Type B pancreatic cell (in vitro differentiated cells): ENCODE measurements at regions not wholly inside any gene's neighbourhood (a gene's known extent, or its start where the extent isn't known, plus 50 kb on each side); places are given as distances from the start of the nearest gene placed in this dataset.

Experiments
- DNase-seq: peaks from one replicate; pipeline ENCODE4 v3.0.0; 2021; ENCODE audit warnings: mixed read lengths; ENCODE audit not compliant: unreplicated experiment; ENCODE audit errors: extremely low spot score
- H3K27ac Mint-ChIP-seq: 2 replicates; pipeline ENCODE4 v1.8.0; 2021; ENCODE audit warnings: mild to moderate bottlenecking, mixed read lengths
- H3K27me3 Mint-ChIP-seq: 2 replicates; pipeline ENCODE4 v1.8.0; 2021; ENCODE audit warnings: mixed read lengths
- H3K36me3 Mint-ChIP-seq: 2 replicates; pipeline ENCODE4 v1.8.0; 2021; ENCODE audit warnings: mixed read lengths
- H3K4me1 Mint-ChIP-seq: one replicate; pipeline ENCODE4 v1.8.0; 2021; ENCODE audit warnings: mixed read lengths; ENCODE audit not compliant: unreplicated experiment
- H3K4me3 Mint-ChIP-seq: 2 replicates; pipeline ENCODE4 v1.8.0; 2021; ENCODE audit warnings: mild to moderate bottlenecking, mixed read lengths
- H3K9me3 Mint-ChIP-seq: 2 replicates; pipeline ENCODE4 v1.8.0; 2021; ENCODE audit warnings: mixed read lengths
- CTCF ChIP-seq: fragments of 200-600 bp; sonication (generic); conservative IDR thresholded peaks from 2 replicates; pipeline ENCODE4 v1.5.0; 2021; ENCODE audit warnings: antibody characterized with exemption, mild to moderate bottlenecking

DNA sequence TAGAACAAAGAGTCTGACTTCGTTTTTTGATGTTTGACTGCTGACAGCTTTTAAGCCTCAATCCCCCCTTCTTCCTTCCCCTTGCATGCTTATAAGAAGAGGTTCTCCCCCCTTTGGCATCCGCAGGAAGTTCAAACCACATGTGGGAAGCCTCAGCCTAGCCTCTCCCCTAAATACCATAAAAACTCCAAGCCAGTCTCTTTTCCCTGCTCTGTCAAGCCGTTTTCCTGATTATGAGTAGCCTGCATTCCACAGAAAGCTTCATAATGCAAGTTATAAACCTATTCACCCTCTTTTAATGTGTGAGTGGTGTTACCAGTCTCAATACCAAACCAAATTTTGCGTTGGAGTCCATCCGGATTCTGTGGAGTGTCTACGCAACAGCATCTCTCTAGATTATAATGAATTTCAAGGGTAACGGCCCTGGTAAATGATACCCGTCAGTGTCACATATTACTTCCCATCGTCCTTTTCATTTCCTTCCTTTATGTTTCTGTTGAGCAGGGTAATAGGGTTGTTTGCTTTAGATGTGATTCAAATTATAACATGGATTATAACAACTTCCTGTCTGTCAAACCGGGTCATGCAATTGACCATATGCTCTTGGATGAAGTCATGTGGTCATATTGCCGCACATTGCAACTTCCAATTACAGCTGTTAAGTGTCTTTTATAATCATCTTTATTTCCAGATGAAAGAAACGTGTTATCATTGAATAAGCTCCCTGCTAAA, 717.5 kb downstream of the RWDD3 start:
- Mint-ChIP-seq H3K4me3 (no peak overlapping the region), H3K27me3 (no peaks in the 10 kb centered on the region), H3K4me1 (peaks cover 17% of the 10 kb centered on the region), H3K27ac (no peak overlapping the region), H3K36me3 (no peaks in the 10 kb centered on the region), H3K9me3 (no peaks in the 10 kb centered on the region)
- no peak for DNase-seq
- no peak for TF ChIP-seq CTCF

GRCh38 chr1:95953015-95953414, 719.0 kb downstream of the RWDD3 start:
- no peak for DNase-seq
- peaks cover 2% of the 10 kb centered on the region for H3K9me3 Mint-ChIP-seq
- no peaks in the 10 kb centered on the region for H3K36me3 Mint-ChIP-seq
- peak overlapping the region; percentile 9 for H3K4me3 Mint-ChIP-seq
- peak; percentile 51 for TF ChIP-seq CTCF
- peak overlapping the region; percentile 44 for H3K27ac Mint-ChIP-seq
- H3K4me1 Mint-ChIP-seq: peaks cover 17% of the 10 kb centered on the region
- H3K27me3 Mint-ChIP-seq: no peaks in the 10 kb centered on the region

DNA sequence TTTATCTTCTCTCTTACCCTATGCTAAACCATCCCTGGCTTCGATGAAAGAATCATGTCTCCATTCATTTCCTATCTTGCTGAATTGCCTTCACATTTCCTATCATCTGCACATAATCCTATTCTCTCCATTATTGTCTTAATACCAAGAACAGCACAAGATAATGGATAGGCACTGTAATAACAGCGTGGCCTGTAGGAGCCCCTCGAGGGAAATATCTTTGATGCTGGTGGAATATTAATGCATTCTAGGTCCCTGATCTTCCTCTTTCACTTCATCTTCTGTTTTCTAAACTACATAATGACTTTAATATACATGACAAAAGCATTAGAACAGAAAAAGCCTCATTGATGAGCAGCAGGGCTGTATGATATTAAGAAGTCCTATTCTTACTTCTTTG, 720.6 kb downstream of the RWDD3 start:
- H3K27me3 Mint-ChIP-seq: no peaks in the 10 kb centered on the region
- no peak overlapping the region for H3K4me3 Mint-ChIP-seq
- H3K9me3 Mint-ChIP-seq: peaks cover 9% of the 10 kb centered on the region
- no peak overlapping the region for H3K27ac Mint-ChIP-seq
- DNase-seq: no peak
- no peaks in the 10 kb centered on the region for H3K36me3 Mint-ChIP-seq
- no peak for TF ChIP-seq CTCF
- peaks cover 17% of the 10 kb centered on the region for H3K4me1 Mint-ChIP-seq

DNA sequence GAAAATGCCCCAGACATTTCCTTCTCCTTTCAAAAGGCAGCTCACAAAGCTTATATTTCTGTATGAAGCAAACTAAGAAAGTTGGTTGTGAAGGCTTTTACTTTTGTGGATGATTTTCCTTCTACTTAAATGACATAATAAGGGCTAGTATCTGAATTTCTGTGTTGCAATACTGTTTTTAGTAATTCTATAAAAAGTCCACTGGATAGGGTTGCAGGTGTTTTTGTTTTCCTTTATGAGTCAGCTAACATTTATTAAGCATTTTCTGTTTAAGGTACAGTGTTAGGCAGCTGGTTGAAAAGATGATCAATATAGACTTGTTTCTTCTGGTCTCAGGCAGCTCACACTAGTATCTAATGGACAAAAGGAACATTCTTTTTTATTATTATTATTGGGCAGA, 722.2 kb downstream of the RWDD3 start:
- no peaks in the 10 kb centered on the region for H3K36me3 Mint-ChIP-seq
- no peak overlapping the region for H3K27ac Mint-ChIP-seq
- no peak for DNase-seq
- H3K9me3 Mint-ChIP-seq: peaks cover 12% of the 10 kb centered on the region
- peaks cover 17% of the 10 kb centered on the region for H3K4me1 Mint-ChIP-seq
- no peak overlapping the region for H3K4me3 Mint-ChIP-seq
- no peaks in the 10 kb centered on the region for H3K27me3 Mint-ChIP-seq
- no peak for TF ChIP-seq CTCF

DNA sequence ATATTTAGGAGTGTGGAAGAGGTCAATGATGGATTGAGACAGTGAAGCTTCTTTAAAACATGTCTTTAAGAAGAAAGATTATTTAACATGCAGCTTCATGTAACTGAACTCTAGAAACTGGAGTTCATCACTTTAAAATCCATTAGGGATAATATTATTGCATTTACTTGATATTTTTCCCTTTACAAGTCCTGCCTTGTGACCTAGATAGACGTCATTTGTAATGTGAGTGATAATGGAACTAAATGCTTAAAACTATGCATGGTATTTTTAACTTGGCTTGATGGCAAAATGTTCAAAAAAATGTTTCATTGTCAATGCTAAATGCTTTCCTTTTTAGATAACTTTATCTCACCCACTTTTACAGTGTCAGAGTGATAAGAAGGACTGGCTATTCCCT, 723.7 kb downstream of the RWDD3 start:
- Mint-ChIP-seq H3K9me3 (peaks cover 16% of the 10 kb centered on the region), H3K27ac (no peak overlapping the region), H3K4me1 (peaks cover 17% of the 10 kb centered on the region), H3K27me3 (no peaks in the 10 kb centered on the region), H3K4me3 (no peak overlapping the region), H3K36me3 (no peaks in the 10 kb centered on the region)
- DNase-seq: no peak
- no peak for TF ChIP-seq CTCF
